ENCODE measurements at regions not wholly inside any gene's neighbourhood (a gene's known extent, or its start where the extent isn't known, plus 50 kb on each side); places are given as distances from the start of the nearest gene placed in this dataset.

- Histone ChIP-seq H3K9me3 (ENCODE audit: control insufficient read depth, insufficient read depth, low read length) (no peaks in the 10 kb centered on the region), H3K27ac (ENCODE audit: low read depth, low read length) (no peak overlapping the region), H3K27me3 (ENCODE audit: control insufficient read depth, insufficient read depth, low read length) (peaks cover 3% of the 10 kb centered on the region), H3K4me3 (ENCODE audit: low read depth, low read length) (no peak overlapping the region)
- ChIA-PET POLR2A (no interaction called here), CTCF (interaction anchor here (0.6 to 0.7 kb wide), 2 partner anchors 175 to 436 kb away, joined by 3 to 4 read pairs; no protein-coding TSS in a partner anchor)
- TF ChIP-seq CTCF (IDR thresholded peaks at IDR 0.05; ENCODE audit: low read depth, low read length): no peak
- DNase-seq (ENCODE audit: low read depth, low spot score): no peak
Observed at GRCh38 chr10:78483641-78484040, 450.0 kb downstream of the RPS24 start.

GRCh38 chr10:78489034-78489433 lies 455.4 kb downstream of the RPS24 start:
- no peak overlapping the region for H3K27ac ChIP-seq (ENCODE audit: low read depth, low read length)
- TF ChIP-seq CTCF (IDR thresholded peaks at IDR 0.05; ENCODE audit: low read depth, low read length): no peak
- no peaks in the 10 kb centered on the region for H3K27me3 ChIP-seq (ENCODE audit: control insufficient read depth, insufficient read depth, low read length)
- ChIA-PET CTCF (no interaction called here), POLR2A (no interaction called here)
- peaks cover 4% of the 10 kb centered on the region; the same call in 1 of the 2 replicates for H3K9me3 ChIP-seq (ENCODE audit: control insufficient read depth, insufficient read depth, low read length)
- H3K4me3 ChIP-seq (ENCODE audit: low read depth, low read length): no peak overlapping the region
- DNase-seq (ENCODE audit: low read depth, low spot score): no peak

GRCh38 chr10:78491812-78492211 lies 458.1 kb downstream of the RPS24 start:
- ChIA-PET POLR2A (no interaction called here), CTCF (no interaction called here)
- Histone ChIP-seq H3K27ac (ENCODE audit: low read depth, low read length) (no peak overlapping the region), H3K9me3 (ENCODE audit: control insufficient read depth, insufficient read depth, low read length) (peaks cover 4% of the 10 kb centered on the region; the same call in 1 of the 2 replicates), H3K4me3 (ENCODE audit: low read depth, low read length) (no peak overlapping the region), H3K27me3 (ENCODE audit: control insufficient read depth, insufficient read depth, low read length) (no peaks in the 10 kb centered on the region)
- DNase-seq (ENCODE audit: low read depth, low spot score): no peak
- no peak for TF ChIP-seq CTCF (IDR thresholded peaks at IDR 0.05; ENCODE audit: low read depth, low read length)

GRCh38 chr10:78492424-78492823 lies 458.8 kb downstream of the RPS24 start:
- no peaks in the 10 kb centered on the region for H3K27me3 ChIP-seq (ENCODE audit: control insufficient read depth, insufficient read depth, low read length)
- TF ChIP-seq CTCF (IDR thresholded peaks at IDR 0.05; ENCODE audit: low read depth, low read length): no peak
- H3K9me3 ChIP-seq (ENCODE audit: control insufficient read depth, insufficient read depth, low read length): peaks cover 4% of the 10 kb centered on the region; the same call in 1 of the 2 replicates
- H3K4me3 ChIP-seq (ENCODE audit: low read depth, low read length): no peak overlapping the region
- POLR2A ChIA-PET: no interaction called here
- no peak for DNase-seq (ENCODE audit: low read depth, low spot score)
- CTCF ChIA-PET: no interaction called here
- no peak overlapping the region for H3K27ac ChIP-seq (ENCODE audit: low read depth, low read length)

- DNase-seq (ENCODE audit: low read depth, low spot score): no peak
- Histone ChIP-seq H3K9me3 (ENCODE audit: control insufficient read depth, insufficient read depth, low read length) (peaks cover 4% of the 10 kb centered on the region; the same call in 1 of the 2 replicates), H3K4me3 (ENCODE audit: low read depth, low read length) (no peak overlapping the region), H3K27me3 (ENCODE audit: control insufficient read depth, insufficient read depth, low read length) (no peaks in the 10 kb centered on the region), H3K27ac (ENCODE audit: low read depth, low read length) (no peak overlapping the region)
- ChIA-PET POLR2A (no interaction called here), CTCF (no interaction called here)
- no peak for TF ChIP-seq CTCF (IDR thresholded peaks at IDR 0.05; ENCODE audit: low read depth, low read length)
Observed at GRCh38 chr10:78494179-78494578, 460.5 kb downstream of the RPS24 start.
